ENCODE measurements at regions not wholly inside any gene's neighbourhood (a gene's known extent, or its start where the extent isn't known, plus 50 kb on each side); places are given as distances from the start of the nearest gene placed in this dataset.

- TF ChIP-seq GATA3 (IDR thresholded peaks at IDR 0.05; ENCODE audit: low read depth, low read length) (no peak), GATA2 (IDR thresholded peaks at IDR 0.05; ENCODE audit: low read depth, low read length) (no peak)
These were observed 117.8 kb upstream of the SHH start for GRCh38 chr7:155930061-155930460.

DNA sequence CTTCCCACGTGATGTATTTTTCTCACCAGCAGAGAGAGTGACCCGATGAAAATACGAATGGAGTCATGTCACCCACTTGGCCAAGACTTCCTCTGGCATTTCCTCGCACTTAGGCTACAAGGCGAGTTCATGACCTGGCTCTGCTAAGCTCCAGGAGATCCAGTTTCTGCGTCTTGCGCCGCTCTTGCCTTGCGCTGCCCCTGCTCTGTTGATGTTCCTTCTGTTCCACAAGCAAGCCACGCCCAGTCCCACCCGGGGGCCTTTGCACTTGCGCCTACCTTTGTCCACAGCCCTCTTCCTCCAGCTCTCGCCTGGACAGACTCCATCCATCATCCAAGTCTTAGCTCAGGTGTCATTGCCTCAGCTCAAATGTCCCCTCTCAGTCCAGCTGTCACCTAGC is 116.3 kb upstream of the SHH start:
- TF ChIP-seq GATA3 (IDR thresholded peaks at IDR 0.05; ENCODE audit: low read depth, low read length): no peak
- TF ChIP-seq GATA2 (IDR thresholded peaks at IDR 0.05; ENCODE audit: low read depth, low read length): no peak

DNA sequence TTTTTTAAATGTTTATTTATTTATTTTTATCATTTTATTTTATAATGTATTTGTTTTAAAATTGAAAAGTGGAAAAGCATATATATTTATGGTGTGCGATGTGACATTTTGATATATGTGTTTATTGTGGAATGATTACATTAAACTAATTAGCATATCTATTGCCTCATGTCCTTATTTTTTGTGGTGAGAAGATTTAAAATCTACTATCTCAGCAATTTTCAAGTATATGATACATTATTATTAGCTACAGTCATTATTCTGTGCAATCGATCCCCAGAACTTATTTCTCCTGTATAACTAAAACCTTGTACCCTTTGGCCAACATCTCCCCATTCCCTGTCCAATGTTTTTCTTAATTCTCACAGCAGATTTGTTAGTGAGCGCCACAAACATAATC is 115.6 kb upstream of the SHH start:
- TF ChIP-seq GATA2 (IDR thresholded peaks at IDR 0.05; ENCODE audit: low read depth, low read length): no peak
- TF ChIP-seq GATA3 (IDR thresholded peaks at IDR 0.05; ENCODE audit: low read depth, low read length): no peak

- TF ChIP-seq GATA2 (IDR thresholded peaks at IDR 0.05; ENCODE audit: low read depth, low read length) (no peak), GATA3 (IDR thresholded peaks at IDR 0.05; ENCODE audit: low read depth, low read length) (no peak)
These were observed 113.4 kb upstream of the SHH start for GRCh38 chr7:155925682-155926081.

GRCh38 chr7:155922067-155922816 is 110.0 kb upstream of the SHH start:
- TF ChIP-seq GATA2 (IDR thresholded peaks at IDR 0.05; ENCODE audit: low read depth, low read length): no peak
- no peak for TF ChIP-seq GATA3 (IDR thresholded peaks at IDR 0.05; ENCODE audit: low read depth, low read length)

GRCh38 chr7:155921804-155922066 is 109.5 kb upstream of the SHH start:
- TF ChIP-seq GATA3 (IDR thresholded peaks at IDR 0.05; ENCODE audit: low read depth, low read length): no peak
- no peak for TF ChIP-seq GATA2 (IDR thresholded peaks at IDR 0.05; ENCODE audit: low read depth, low read length)

DNA sequence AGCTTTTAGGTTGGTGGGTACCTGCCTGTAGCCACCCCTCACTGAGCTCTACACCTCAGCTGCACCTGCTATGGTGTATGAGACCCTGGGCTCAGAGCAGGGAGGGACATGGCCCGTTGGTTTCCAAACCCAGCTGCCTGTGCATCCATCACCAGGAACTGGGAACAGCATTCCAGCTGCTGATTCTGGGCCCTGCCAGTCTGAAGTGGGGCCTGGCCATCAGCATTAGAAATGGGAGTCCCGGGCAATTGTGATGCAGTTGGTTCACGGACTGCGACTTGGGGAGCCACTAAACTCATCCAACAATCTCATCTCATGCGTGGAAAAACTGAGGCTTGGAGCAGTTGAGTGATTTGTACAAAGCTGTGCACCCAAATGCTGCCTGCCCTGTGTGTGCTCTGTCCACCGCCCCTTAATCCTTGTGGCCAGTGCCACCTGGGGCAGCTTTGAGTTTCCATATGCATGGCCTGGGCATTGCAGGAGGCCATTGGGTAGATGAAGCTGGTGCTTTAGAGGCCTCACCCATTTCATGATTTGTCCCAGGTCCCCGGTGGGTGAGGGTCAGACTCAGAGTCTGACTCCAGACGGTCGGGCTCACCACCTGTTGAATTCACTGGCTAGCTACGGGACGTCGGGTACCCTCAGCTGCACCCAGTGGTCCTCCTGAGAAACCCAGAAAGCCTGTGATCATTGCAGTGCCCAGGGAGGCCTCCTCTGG is 109.0 kb upstream of the SHH start:
- no peak for TF ChIP-seq GATA2 (IDR thresholded peaks at IDR 0.05; ENCODE audit: low read depth, low read length)
- TF ChIP-seq GATA3 (IDR thresholded peaks at IDR 0.05; ENCODE audit: low read depth, low read length): no peak

DNA sequence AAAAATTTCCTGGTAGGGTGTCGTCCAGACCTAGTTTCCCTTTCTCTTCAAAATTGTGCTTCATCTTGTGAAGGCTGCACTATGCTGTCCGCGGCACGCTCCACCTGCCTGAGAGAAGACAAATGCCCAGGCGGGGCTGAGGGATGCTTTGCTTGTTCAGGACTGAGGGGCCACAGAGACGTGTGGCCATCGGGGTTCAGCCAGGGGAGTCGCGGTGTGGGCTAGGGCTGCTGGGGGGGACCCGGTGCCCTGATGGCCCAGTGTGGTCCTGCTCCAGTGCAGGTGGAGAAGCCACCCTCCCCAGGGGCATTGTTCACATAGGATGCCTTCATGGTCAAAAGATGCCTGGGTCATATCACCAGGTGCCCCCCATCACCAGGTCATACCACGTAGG is 107.8 kb upstream of the SHH start:
- TF ChIP-seq GATA2 (IDR thresholded peaks at IDR 0.05; ENCODE audit: low read depth, low read length) (no peak), GATA3 (IDR thresholded peaks at IDR 0.05; ENCODE audit: low read depth, low read length) (no peak)

DNA sequence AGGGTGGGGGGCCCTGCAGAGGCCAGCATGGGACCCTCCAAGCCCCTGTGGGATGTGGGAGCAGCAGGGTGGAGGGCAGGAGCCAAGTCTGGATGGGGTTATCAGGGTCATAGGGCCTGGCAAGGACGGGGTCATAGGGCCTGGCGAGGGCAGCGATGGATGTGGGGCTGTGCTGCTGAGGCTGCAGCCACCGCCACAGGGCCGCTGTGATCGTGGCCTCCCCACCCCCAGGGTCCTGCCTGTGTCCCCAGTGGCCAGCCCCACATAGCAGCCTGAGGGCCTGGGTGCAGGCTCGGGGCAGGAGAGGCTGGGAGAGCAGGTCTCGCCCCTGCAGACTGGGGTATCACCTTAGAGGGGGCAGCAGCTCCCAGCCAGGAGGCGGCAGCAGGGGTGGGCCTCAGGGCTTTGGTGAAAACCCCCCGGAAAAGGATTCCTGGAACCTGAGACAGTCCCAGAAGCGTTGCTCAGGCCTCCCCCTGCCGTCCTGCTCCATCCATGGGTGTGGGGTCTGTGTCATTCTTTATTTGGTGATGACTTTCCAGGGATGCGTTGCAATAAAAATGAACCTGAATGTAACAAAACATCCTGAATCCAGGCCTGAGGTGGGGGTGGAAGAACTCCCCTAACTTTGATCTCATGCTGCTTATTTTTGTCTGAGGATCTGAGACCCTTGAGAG is 107.3 kb upstream of the SHH start:
- TF ChIP-seq GATA3 (IDR thresholded peaks at IDR 0.05; ENCODE audit: low read depth, low read length): no peak
- no peak for TF ChIP-seq GATA2 (IDR thresholded peaks at IDR 0.05; ENCODE audit: low read depth, low read length)

DNA sequence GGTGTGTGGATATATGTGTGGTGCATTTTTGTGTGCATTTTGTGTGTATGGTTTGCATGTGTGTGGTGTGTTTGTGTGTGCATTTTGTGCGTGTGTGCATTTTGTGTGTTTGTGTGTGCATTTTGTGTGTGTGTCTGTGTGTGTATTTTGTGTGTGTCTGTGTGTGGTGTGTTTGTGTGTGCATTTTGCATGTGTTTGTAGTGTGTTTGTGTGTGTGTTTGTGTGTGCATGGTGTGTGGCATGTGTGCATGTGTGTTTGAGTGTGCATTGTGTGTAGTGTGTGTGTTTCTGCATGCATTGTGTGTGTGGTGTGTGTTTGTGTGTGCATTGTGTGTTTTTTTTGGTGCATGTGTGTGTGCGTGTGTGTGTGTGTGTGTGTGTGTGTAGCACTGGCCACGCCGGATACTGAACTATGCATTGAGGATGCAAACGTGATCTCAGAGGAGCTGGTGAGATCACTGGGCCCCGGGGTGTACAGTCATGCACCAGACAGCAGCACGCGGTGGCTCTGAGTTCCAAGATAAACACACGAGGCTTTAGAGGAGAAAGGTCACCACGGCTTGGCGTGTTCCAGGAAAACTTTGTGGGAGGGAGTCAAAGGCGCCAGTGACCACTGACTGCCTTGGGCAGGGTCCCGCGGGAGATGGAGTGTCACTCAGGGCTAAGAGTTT is 106.6 kb upstream of the SHH start:
- TF ChIP-seq GATA2 (IDR thresholded peaks at IDR 0.05; ENCODE audit: low read depth, low read length) (no peak), GATA3 (IDR thresholded peaks at IDR 0.05; ENCODE audit: low read depth, low read length) (no peak)

- TF ChIP-seq GATA3 (IDR thresholded peaks at IDR 0.05; ENCODE audit: low read depth, low read length) (no peak), GATA2 (IDR thresholded peaks at IDR 0.05; ENCODE audit: low read depth, low read length) (no peak)
These were observed 105.7 kb upstream of the SHH start for GRCh38 chr7:155917836-155918430.

GRCh38 chr7:155916926-155917655 is 104.8 kb upstream of the SHH start:
- TF ChIP-seq GATA2 (IDR thresholded peaks at IDR 0.05; ENCODE audit: low read depth, low read length): no peak
- TF ChIP-seq GATA3 (IDR thresholded peaks at IDR 0.05; ENCODE audit: low read depth, low read length): no peak

- TF ChIP-seq GATA2 (IDR thresholded peaks at IDR 0.05; ENCODE audit: low read depth, low read length) (no peak), GATA3 (IDR thresholded peaks at IDR 0.05; ENCODE audit: low read depth, low read length) (no peak)
These were observed 102.1 kb upstream of the SHH start for GRCh38 chr7:155914341-155914740.

All from SH-SY5Y (cell line).